Ishikawa (cell line): ENCODE measurements at regions not wholly inside any gene's neighbourhood (a gene's known extent, or its start where the extent isn't known, plus 50 kb on each side); places are given as distances from the start of the nearest gene placed in this dataset.

ENCODE experiments used
- CEBPB ChIP-seq: IDR thresholded peaks from 2 replicates; pipeline ENCODE4 v1.6.1; 2012
- CREB1 ChIP-seq: IDR thresholded peaks from 2 replicates; pipeline ENCODE4 v1.6.1; 2012; ENCODE audit warnings: low read depth
- EGR1 ChIP-seq: IDR thresholded peaks from 2 replicates; pipeline ENCODE4 v1.6.1; 2012
- EP300 ChIP-seq: IDR thresholded peaks from 2 replicates; pipeline ENCODE4 v1.6.1; 2012; ENCODE audit warnings: borderline replicate concordance
- FOXM1 ChIP-seq: IDR thresholded peaks from 2 replicates; pipeline ENCODE4 v1.6.1; 2012; ENCODE audit warnings: low read depth, borderline replicate concordance
- MAX ChIP-seq: IDR thresholded peaks from 2 replicates; pipeline ENCODE4 v1.6.1; 2012
- NFIC ChIP-seq: IDR thresholded peaks from 2 replicates; pipeline ENCODE4 v1.6.1; 2012
- RAD21 ChIP-seq: IDR thresholded peaks from 2 replicates; pipeline ENCODE4 v1.6.1; 2012; ENCODE audit warnings: low read depth
- REST ChIP-seq: IDR thresholded peaks from 2 replicates; pipeline ENCODE4 v1.6.1; 2012; ENCODE audit warnings: low read depth, mild to moderate bottlenecking
- TAF1 ChIP-seq: IDR thresholded peaks from 2 replicates; pipeline ENCODE4 v1.6.1; 2012; ENCODE audit warnings: low read depth, mild to moderate bottlenecking
- TCF12 ChIP-seq: IDR thresholded peaks from 2 replicates; pipeline ENCODE4 v1.6.1; 2012; ENCODE audit warnings: low read depth
- TEAD4 ChIP-seq: IDR thresholded peaks from 2 replicates; pipeline ENCODE4 v1.6.1; 2012
- USF1 ChIP-seq: IDR thresholded peaks from 2 replicates; pipeline ENCODE4 v1.6.1; 2012
- YY1 ChIP-seq: IDR thresholded peaks from 2 replicates; pipeline ENCODE4 v1.6.1; 2012; ENCODE audit warnings: low read depth
- ZBTB7A ChIP-seq: IDR thresholded peaks from 2 replicates; pipeline ENCODE4 v1.6.1; 2012; ENCODE audit warnings: low read depth

- TF ChIP-seq NFIC (no peak), REST (no peak), TCF12 (no peak), TAF1 (no peak), EGR1 (no peak), EP300 (no peak), FOXM1 (no peak)
Measured at GRCh38 chr5:167765352-167765751, 526.1 kb upstream of the WWC1 start.

GRCh38 chr5:167766957-167767356 lies 524.5 kb upstream of the WWC1 start:
- TF ChIP-seq EGR1, result no peak
- no peak for TF ChIP-seq CEBPB
- TF ChIP-seq NFIC, result no peak
- TF ChIP-seq USF1, result no peak
- TF ChIP-seq TCF12, result no peak
- no peak for TF ChIP-seq EP300
- TF ChIP-seq TEAD4, result no peak
- no peak for TF ChIP-seq REST
- TF ChIP-seq FOXM1, result no peak
- TF ChIP-seq MAX, result no peak
- no peak for TF ChIP-seq TAF1
- no peak for TF ChIP-seq ZBTB7A
- TF ChIP-seq CREB1, result no peak

GRCh38 chr5:167767795-167768194 lies 523.6 kb upstream of the WWC1 start:
- no peak for TF ChIP-seq USF1
- no peak for TF ChIP-seq ZBTB7A
- no peak for TF ChIP-seq YY1
- TF ChIP-seq CREB1, result no peak
- TF ChIP-seq TEAD4, result no peak
- no peak for TF ChIP-seq MAX
- TF ChIP-seq NFIC, result no peak
- TF ChIP-seq REST, result no peak
- TF ChIP-seq TCF12, result no peak
- no peak for TF ChIP-seq TAF1
- TF ChIP-seq EP300, result no peak
- no peak for TF ChIP-seq EGR1
- no peak for TF ChIP-seq CEBPB
- TF ChIP-seq FOXM1, result no peak
- TF ChIP-seq RAD21, result no peak

GRCh38 chr5:167769846-167770413 lies 521.5 kb upstream of the WWC1 start:
- TF ChIP-seq NFIC, result no peak
- no peak for TF ChIP-seq CREB1
- TF ChIP-seq TEAD4, result no peak
- TF ChIP-seq CEBPB, result no peak
- no peak for TF ChIP-seq REST
- TF ChIP-seq FOXM1, result no peak
- no peak for TF ChIP-seq RAD21
- TF ChIP-seq TAF1, result no peak
- no peak for TF ChIP-seq MAX
- TF ChIP-seq TCF12, result no peak
- no peak for TF ChIP-seq USF1
- TF ChIP-seq YY1, result no peak
- no peak for TF ChIP-seq ZBTB7A
- no peak for TF ChIP-seq EP300
- TF ChIP-seq EGR1, result no peak
